ENCODE measurements at regions not wholly inside any gene's neighbourhood (a gene's known extent, or its start where the extent isn't known, plus 50 kb on each side); places are given as distances from the start of the nearest gene placed in this dataset.

DNA sequence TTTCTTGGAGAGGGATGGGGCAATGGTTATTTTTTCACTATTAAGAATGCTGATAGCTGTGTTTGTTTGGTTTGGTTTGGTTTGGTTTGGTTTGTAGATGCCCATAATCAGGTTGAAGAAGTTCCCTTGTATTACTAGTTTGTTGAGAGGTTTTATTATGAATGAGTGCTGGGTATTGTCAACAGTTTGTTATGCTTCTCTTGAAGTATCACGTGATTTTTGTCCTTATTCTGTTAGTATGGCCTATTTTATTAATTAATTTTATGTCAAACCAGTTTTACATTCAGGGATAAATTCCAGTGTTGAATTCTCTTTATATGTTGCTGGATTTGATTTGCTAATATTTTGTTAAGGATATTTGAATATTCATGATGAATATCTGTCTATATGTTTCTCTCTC lies 449.8 kb upstream of the NWD2 start:
- Mint-ChIP-seq H3K4me3 (no peak overlapping the region), H3K36me3 (ENCODE audit: low read depth) (no peaks in the 10 kb centered on the region), H3K27me3 (ENCODE audit: low read depth) (no peaks in the 10 kb centered on the region), H3K4me1 (ENCODE audit: low read depth) (no peaks in the 10 kb centered on the region), H3K27ac (no peak overlapping the region), H3K9me3 (peaks cover 2% of the 10 kb centered on the region)
- CTCF ChIA-PET = no interaction called here
- intact Hi-C loops (cut with micrococcal nuclease) = no loop called here
- no peak for DNase-seq

DNA sequence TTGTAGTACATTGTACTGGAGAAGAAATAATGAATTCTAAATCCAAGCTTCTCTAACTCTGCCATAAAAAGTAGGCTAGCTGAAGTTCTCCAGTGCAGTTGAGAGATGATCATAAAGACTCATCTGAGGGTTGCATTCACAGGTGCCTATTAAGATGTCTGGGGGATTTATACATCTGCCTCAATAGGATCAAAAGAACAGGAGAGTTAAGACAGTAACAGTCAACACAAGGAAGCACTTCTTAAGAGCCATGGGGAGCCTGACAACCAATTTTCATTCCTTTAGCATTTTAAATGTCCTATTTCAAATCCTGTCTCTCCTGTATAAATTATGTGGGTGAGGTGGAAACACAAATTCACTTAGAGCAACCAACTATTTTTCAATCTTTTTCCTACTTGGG lies 432.4 kb upstream of the NWD2 start:
- H3K36me3 Mint-ChIP-seq (ENCODE audit: low read depth) = no peaks in the 10 kb centered on the region
- no peak overlapping the region for H3K4me3 Mint-ChIP-seq
- no peak for DNase-seq
- CTCF ChIA-PET = no interaction called here
- H3K27me3 Mint-ChIP-seq (ENCODE audit: low read depth) = peaks cover 2% of the 10 kb centered on the region
- H3K4me1 Mint-ChIP-seq (ENCODE audit: low read depth) = no peaks in the 10 kb centered on the region
- H3K27ac Mint-ChIP-seq = no peak overlapping the region
- no peaks in the 10 kb centered on the region for H3K9me3 Mint-ChIP-seq
- intact Hi-C loops (cut with micrococcal nuclease) = no loop called here

DNA sequence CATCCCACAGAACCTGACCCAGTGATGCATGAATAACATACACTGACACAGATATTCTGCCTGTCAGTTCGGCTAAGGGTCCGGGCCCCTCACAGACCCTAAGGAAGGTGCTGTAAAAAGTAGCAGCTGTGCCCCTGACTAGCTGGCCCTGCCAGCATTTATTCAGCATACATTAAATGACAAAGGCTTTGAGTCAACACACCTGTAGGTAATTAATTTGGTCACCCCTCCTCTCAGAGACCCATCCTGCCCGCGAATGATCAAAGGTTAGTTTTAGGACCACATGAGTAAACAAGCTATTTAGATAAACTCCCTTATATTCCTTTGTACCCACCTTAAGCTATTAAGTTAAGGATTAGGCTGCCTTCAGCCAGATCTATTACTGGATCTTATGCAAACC lies 429.0 kb upstream of the NWD2 start:
- intact Hi-C loops (cut with micrococcal nuclease) = no loop called here
- Mint-ChIP-seq H3K9me3 (no peaks in the 10 kb centered on the region), H3K4me3 (no peak overlapping the region), H3K4me1 (ENCODE audit: low read depth) (no peaks in the 10 kb centered on the region), H3K36me3 (ENCODE audit: low read depth) (no peaks in the 10 kb centered on the region), H3K27me3 (ENCODE audit: low read depth) (peaks cover 2% of the 10 kb centered on the region), H3K27ac (no peak overlapping the region)
- no peak for DNase-seq
- CTCF ChIA-PET = no interaction called here

DNA sequence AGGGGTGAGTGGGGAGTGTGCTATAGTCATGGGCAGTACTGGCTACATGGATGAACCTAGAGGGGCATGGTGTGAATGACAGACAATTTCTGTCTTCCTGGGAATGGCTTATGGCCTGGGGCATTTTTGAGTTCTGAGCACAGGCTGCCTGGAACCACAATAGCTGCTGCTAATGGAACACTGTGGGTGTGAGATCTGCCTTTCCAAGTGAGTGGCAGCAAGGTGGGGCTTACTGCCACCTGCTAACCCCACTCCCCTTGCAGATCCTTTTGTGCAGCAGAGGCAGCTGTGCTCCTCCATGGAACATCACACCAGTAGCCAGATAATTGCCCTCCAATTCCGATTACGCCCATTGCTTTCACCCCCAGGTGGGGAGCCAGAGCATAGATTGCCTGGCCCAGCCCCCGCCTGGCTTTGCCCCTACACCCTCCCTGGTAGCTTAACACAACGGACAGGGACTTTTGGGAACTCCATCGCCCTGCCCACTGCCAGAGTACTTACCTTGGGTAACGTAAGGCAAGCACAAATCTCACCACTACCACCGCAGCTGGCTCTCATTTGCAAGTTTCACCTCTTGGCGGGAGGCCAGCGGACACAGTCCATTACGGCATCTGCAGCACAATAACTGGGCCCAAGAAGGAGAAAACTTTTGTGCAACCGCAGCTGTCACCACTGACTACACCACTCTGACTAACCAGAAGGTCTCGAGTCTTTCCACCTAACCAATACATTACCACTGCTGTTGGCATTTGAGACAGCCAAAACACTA lies 421.2 kb upstream of the NWD2 start:
- intact Hi-C loops (cut with micrococcal nuclease) = no loop called here
- Mint-ChIP-seq H3K4me3 (no peak overlapping the region), H3K27me3 (ENCODE audit: low read depth) (peaks cover 3% of the 10 kb centered on the region), H3K4me1 (ENCODE audit: low read depth) (no peaks in the 10 kb centered on the region), H3K36me3 (ENCODE audit: low read depth) (no peaks in the 10 kb centered on the region), H3K27ac (no peak overlapping the region), H3K9me3 (no peaks in the 10 kb centered on the region)
- CTCF ChIA-PET = no interaction called here
- DNase-seq = no peak

DNA sequence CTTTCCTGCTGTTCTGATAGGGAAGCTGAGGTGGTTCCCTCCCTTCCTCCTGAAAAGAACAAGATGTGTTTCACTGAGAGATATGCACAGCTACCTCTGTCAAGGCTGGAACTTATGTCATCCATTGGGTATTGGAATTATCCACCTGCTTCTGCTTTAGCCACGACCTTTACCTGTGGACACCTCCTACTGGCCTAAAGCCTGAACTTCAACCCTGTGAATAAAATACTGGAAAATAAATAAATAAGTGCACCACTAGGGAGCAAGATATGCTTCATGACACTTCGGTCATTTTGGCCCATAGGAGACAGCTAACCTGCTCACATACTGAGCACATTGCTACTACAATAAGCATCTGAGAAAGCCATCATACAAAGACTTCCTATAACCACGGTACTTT lies 419.9 kb upstream of the NWD2 start:
- Mint-ChIP-seq H3K4me3 (no peak overlapping the region), H3K27me3 (ENCODE audit: low read depth) (peaks cover 3% of the 10 kb centered on the region), H3K36me3 (ENCODE audit: low read depth) (no peaks in the 10 kb centered on the region), H3K4me1 (ENCODE audit: low read depth) (no peaks in the 10 kb centered on the region), H3K9me3 (no peaks in the 10 kb centered on the region), H3K27ac (no peak overlapping the region)
- intact Hi-C loops (cut with micrococcal nuclease) = no loop called here
- DNase-seq = no peak
- CTCF ChIA-PET = no interaction called here

DNA sequence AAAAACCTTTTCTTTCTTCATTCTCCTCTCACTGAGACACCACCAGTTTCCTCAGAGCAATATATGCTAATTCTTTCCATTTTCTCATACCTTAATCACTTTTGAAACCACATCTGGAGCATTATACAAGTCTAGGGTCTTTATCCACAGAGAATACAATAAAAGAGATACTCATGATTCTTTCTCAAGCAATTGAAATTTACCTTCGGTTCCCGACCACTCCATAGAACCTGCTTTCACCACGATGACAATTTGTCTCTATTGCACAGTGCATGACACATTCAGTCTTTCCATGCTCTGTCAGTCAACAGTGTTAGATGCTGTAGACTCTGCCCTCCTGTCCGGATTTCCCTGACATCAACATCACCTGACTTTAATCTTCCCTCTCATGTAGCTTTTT lies 409.3 kb upstream of the NWD2 start:
- Mint-ChIP-seq H3K4me3 (no peak overlapping the region), H3K27ac (no peak overlapping the region), H3K36me3 (ENCODE audit: low read depth) (no peaks in the 10 kb centered on the region), H3K4me1 (ENCODE audit: low read depth) (no peaks in the 10 kb centered on the region), H3K27me3 (ENCODE audit: low read depth) (no peaks in the 10 kb centered on the region), H3K9me3 (no peaks in the 10 kb centered on the region)
- CTCF ChIA-PET = no interaction called here
- intact Hi-C loops (cut with micrococcal nuclease) = no loop called here
- DNase-seq = no peak

DNA sequence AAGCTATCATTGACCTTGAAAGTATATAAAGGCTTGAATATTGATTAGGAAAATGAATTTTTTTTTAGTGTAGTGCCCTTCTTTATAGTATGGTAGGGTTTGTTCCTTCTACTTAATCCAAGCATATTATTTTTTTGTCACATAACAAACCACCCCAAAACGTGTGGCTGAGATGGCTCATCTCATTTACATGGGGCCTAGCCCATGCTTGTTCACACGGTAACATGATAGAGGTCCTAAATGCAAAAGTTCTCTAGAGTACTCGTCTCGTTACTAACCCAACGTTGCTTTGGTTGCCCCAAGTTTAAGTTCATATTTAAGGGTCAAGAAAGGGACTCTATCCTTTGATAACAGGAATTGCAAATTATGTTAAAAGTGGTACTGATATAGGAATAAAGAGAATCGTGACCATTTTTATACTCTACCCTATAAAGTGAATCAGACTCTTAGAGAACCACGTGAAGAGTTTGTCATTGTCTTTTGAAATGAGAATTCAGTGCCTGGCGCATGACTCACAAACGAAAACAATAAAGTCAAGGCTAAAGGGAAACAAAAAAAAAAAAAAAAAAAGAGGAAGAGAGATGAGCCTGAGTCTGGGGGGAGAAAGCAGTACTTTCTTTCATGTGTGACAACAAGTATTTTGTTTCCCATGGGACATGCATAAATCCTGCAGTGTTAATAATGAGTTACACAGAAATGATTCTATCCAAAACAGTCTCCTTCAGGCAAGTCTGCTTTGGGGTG lies 402.8 kb upstream of the NWD2 start:
- no peak for DNase-seq
- Mint-ChIP-seq H3K36me3 (ENCODE audit: low read depth) (no peaks in the 10 kb centered on the region), H3K4me3 (no peak overlapping the region), H3K9me3 (no peaks in the 10 kb centered on the region), H3K27me3 (ENCODE audit: low read depth) (no peaks in the 10 kb centered on the region), H3K27ac (no peak overlapping the region), H3K4me1 (ENCODE audit: low read depth) (no peaks in the 10 kb centered on the region)
- CTCF ChIA-PET = no interaction called here
- intact Hi-C loops (cut with micrococcal nuclease) = no loop called here

DNA sequence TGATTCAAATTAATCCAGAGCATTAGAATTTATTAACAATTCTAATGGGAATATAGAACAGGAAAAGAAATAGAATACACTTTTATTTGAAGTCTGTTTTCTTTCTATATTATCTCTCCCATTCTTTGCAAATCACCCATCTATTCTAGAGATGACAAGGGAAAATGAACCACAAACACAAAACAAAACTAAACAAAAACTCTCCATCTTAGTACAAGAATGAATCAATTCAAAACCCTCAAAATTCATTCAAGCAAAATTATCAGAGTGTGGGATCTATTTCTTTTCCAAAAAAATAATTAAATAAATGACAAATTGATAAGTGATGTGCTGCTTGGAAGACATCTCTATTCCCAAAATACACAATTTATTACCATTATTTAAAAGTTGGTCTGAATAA lies 400.1 kb upstream of the NWD2 start:
- Mint-ChIP-seq H3K27ac (no peak overlapping the region), H3K9me3 (no peaks in the 10 kb centered on the region), H3K4me3 (no peak overlapping the region), H3K4me1 (ENCODE audit: low read depth) (no peaks in the 10 kb centered on the region), H3K36me3 (ENCODE audit: low read depth) (no peaks in the 10 kb centered on the region), H3K27me3 (ENCODE audit: low read depth) (no peaks in the 10 kb centered on the region)
- CTCF ChIA-PET = no interaction called here
- DNase-seq = no peak
- intact Hi-C loops (cut with micrococcal nuclease) = no loop called here

DNA sequence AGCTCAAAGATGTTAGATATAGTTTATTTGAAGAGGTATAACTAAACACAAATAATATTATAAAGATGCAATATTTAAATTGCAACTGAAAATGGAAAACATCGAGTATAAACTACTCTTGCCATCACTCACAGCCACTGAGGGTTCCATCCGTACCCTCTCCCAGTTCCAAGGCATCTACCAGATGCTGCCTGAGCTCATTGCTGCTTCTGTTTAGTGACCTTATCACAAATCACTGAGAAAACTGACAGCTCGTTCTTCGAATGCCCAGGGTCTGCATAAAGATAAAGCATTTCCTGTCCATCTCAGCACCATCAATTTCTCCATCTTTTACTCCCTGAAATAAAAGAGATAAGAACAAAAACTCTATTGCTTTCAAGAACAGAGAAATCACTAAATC lies 391.7 kb upstream of the NWD2 start:
- Mint-ChIP-seq H3K9me3 (peaks cover 3% of the 10 kb centered on the region), H3K4me1 (ENCODE audit: low read depth) (no peaks in the 10 kb centered on the region), H3K27ac (no peak overlapping the region), H3K27me3 (ENCODE audit: low read depth) (peaks cover 2% of the 10 kb centered on the region), H3K36me3 (ENCODE audit: low read depth) (no peaks in the 10 kb centered on the region), H3K4me3 (no peak overlapping the region)
- intact Hi-C loops (cut with micrococcal nuclease) = no loop called here
- CTCF ChIA-PET = no interaction called here
- DNase-seq = no peak

DNA sequence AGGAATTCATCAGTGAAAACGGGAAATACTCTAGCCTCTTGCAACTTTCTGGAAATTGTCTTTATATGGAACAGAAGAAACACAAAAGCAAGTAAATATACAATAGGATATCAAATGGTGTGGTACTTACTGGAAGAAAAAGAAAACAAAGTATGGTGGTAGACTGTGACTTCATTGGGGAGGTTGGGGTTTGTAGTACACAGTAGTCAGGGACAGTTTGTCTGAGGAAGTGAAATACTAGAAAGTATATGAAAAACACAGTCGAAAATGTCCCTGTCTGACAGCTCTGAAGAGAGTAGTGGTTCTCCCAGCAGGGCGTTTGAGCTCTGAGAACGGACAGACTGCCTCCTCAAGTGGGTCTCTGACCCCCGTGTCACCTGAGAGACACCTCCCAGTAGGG lies 390.0 kb upstream of the NWD2 start:
- H3K27ac Mint-ChIP-seq = no peak overlapping the region
- intact Hi-C loops (cut with micrococcal nuclease) = no loop called here

DNA sequence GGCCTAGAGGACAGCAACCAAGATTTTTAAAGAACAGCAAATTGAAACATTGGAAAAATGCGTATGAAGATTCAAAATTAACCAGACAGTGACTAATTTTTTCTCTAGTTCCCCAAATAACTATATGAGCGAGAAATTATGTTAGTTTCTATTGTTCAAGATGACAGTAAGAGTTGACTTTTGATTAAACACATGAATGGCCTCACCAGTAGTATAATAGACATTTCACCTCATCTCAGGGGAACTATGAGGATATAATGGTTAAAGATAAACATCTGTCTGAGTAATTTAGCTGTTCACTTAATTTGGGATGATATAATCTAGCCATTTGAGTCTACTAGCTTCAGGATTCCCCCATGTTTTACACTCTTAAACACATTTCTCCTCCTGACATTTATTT lies 380.9 kb upstream of the NWD2 start:
- intact Hi-C loops (cut with micrococcal nuclease) = no loop called here
- H3K4me1 Mint-ChIP-seq (ENCODE audit: low read depth) = no peaks in the 10 kb centered on the region

More for the DNA sequence above, 390.0 kb upstream of the NWD2 start:
- no peaks in the 10 kb centered on the region for H3K36me3 Mint-ChIP-seq (ENCODE audit: low read depth)
- H3K27me3 Mint-ChIP-seq (ENCODE audit: low read depth) = peaks cover 2% of the 10 kb centered on the region
- no peak overlapping the region for H3K4me3 Mint-ChIP-seq
- H3K9me3 Mint-ChIP-seq = peaks cover 7% of the 10 kb centered on the region
- no peaks in the 10 kb centered on the region for H3K4me1 Mint-ChIP-seq (ENCODE audit: low read depth)
- CTCF ChIA-PET = no interaction called here
- no peak for DNase-seq

DNA sequence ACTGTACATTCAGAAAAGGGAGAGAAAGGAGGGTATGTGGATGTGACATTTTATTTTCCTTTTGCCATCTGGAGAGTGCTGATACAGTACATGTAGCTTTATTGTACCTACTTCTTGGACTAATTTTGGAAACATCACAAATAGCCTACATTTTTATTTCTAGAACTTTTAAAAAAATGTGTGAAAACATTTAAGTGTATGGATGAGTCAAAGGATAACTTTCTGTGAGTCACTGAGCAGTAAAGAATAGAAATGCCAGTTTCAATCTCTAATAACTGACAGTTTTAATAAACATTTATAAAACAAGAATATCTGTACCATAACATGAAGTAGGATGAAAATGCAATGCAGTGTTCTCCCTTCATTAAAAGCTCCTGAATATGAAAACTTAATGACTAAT lies 374.4 kb upstream of the NWD2 start:
- no peaks in the 10 kb centered on the region for H3K4me1 Mint-ChIP-seq (ENCODE audit: low read depth)

More for the DNA sequence above, 380.9 kb upstream of the NWD2 start:
- H3K36me3 Mint-ChIP-seq (ENCODE audit: low read depth) = no peaks in the 10 kb centered on the region
- CTCF ChIA-PET = interaction anchor here (0.6 kb wide), 1 partner anchor 33 kb away, joined by 3 read pairs; no protein-coding TSS in a partner anchor
- DNase-seq = no peak
- H3K27ac Mint-ChIP-seq = no peak overlapping the region
- no peak overlapping the region for H3K4me3 Mint-ChIP-seq
- peaks cover 6% of the 10 kb centered on the region for H3K9me3 Mint-ChIP-seq
- H3K27me3 Mint-ChIP-seq (ENCODE audit: low read depth) = peaks cover 6% of the 10 kb centered on the region

DNA sequence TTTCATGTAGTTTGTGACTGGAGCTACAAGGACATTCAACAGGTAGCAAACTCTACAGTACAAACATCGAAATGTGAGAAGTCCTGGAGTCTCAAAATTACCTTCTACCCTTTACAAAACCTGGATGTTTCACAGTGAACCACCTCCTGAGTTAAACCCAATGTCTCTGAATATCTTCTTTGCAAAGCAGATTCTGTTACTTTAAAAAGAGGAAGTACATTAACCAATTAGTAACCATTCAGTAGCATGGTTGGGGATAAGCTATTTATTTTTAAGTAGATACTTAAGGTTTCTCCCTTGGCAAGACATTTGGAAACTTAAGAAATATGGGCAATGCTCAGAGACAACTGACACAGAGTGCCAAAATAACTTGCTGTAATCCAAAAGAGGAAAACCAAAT lies 371.9 kb upstream of the NWD2 start:
- no peak overlapping the region for H3K4me3 Mint-ChIP-seq
- CTCF ChIA-PET = no interaction called here
- intact Hi-C loops (cut with micrococcal nuclease) = no loop called here
- H3K9me3 Mint-ChIP-seq = no peaks in the 10 kb centered on the region
- no peaks in the 10 kb centered on the region for H3K27me3 Mint-ChIP-seq (ENCODE audit: low read depth)
- H3K36me3 Mint-ChIP-seq (ENCODE audit: low read depth) = no peaks in the 10 kb centered on the region
- H3K27ac Mint-ChIP-seq = no peak overlapping the region
- no peak for DNase-seq
- H3K4me1 Mint-ChIP-seq (ENCODE audit: low read depth) = no peaks in the 10 kb centered on the region

More for the DNA sequence above, 374.4 kb upstream of the NWD2 start:
- intact Hi-C loops (cut with micrococcal nuclease) = no loop called here
- H3K36me3 Mint-ChIP-seq (ENCODE audit: low read depth) = no peaks in the 10 kb centered on the region
- DNase-seq = no peak
- CTCF ChIA-PET = no interaction called here
- no peak overlapping the region for H3K4me3 Mint-ChIP-seq
- no peaks in the 10 kb centered on the region for H3K9me3 Mint-ChIP-seq
- no peak overlapping the region for H3K27ac Mint-ChIP-seq
- H3K27me3 Mint-ChIP-seq (ENCODE audit: low read depth) = no peaks in the 10 kb centered on the region
